ENCODE measurements at regions not wholly inside any gene's neighbourhood (a gene's known extent, or its start where the extent isn't known, plus 50 kb on each side); places are given as distances from the start of the nearest gene placed in this dataset.

DNA sequence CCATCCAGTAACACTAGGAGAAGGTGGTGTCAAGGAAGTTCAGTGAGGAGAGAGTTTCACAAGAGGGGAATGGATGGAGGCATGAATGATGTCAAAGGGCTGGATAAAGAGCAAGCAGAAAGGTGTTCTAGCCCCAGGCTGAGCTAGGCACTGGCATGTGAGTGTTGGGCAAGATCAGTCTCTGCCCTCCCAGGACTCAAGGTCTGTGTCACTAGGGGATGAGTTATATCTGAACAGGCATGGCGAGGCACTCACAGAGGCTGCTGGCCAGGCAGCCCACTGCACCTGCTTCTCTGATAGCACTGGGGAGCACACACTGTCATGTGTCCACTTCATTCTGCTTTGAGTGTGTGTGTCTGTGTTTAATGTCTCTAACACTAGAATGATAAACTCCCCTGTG lies 903.8 kb downstream of the BCL11B start:
- TF ChIP-seq EZH2 (IDR thresholded peaks at IDR 0.05; ENCODE audit: borderline replicate concordance, insufficient read depth, low read length, poor library complexity, severe bottlenecking) = no peak
- TF ChIP-seq RAD21 (conservative IDR thresholded peaks at IDR 0.05) = no peak
- TF ChIP-seq TAF1 (IDR thresholded peaks at IDR 0.05; ENCODE audit: low read depth) = no peak
- no peak for TF ChIP-seq POLR2AphosphoS5 (IDR thresholded peaks at IDR 0.05)
- TF ChIP-seq SMC3 (conservative IDR thresholded peaks at IDR 0.05; ENCODE audit: poor library complexity) = no peak
- TF ChIP-seq, protein P1, sequence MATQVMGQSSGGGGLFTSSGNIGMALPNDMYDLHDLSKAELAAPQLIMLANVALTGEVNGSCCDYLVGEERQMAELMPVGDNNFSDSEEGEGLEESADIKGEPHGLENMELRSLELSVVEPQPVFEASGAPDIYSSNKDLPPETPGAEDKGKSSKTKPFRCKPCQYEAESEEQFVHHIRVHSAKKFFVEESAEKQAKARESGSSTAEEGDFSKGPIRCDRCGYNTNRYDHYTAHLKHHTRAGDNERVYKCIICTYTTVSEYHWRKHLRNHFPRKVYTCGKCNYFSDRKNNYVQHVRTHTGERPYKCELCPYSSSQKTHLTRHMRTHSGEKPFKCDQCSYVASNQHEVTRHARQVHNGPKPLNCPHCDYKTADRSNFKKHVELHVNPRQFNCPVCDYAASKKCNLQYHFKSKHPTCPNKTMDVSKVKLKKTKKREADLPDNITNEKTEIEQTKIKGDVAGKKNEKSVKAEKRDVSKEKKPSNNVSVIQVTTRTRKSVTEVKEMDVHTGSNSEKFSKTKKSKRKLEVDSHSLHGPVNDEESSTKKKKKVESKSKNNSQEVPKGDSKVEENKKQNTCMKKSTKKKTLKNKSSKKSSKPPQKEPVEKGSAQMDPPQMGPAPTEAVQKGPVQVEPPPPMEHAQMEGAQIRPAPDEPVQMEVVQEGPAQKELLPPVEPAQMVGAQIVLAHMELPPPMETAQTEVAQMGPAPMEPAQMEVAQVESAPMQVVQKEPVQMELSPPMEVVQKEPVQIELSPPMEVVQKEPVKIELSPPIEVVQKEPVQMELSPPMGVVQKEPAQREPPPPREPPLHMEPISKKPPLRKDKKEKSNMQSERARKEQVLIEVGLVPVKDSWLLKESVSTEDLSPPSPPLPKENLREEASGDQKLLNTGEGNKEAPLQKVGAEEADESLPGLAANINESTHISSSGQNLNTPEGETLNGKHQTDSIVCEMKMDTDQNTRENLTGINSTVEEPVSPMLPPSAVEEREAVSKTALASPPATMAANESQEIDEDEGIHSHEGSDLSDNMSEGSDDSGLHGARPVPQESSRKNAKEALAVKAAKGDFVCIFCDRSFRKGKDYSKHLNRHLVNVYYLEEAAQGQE (IDR thresholded peaks at IDR 0.05; ENCODE audit: borderline replicate concordance) = no peak
- TF ChIP-seq MXI1 (conservative IDR thresholded peaks at IDR 0.05; ENCODE audit: poor library complexity, severe bottlenecking) = no peak
- TF ChIP-seq, protein P2, sequence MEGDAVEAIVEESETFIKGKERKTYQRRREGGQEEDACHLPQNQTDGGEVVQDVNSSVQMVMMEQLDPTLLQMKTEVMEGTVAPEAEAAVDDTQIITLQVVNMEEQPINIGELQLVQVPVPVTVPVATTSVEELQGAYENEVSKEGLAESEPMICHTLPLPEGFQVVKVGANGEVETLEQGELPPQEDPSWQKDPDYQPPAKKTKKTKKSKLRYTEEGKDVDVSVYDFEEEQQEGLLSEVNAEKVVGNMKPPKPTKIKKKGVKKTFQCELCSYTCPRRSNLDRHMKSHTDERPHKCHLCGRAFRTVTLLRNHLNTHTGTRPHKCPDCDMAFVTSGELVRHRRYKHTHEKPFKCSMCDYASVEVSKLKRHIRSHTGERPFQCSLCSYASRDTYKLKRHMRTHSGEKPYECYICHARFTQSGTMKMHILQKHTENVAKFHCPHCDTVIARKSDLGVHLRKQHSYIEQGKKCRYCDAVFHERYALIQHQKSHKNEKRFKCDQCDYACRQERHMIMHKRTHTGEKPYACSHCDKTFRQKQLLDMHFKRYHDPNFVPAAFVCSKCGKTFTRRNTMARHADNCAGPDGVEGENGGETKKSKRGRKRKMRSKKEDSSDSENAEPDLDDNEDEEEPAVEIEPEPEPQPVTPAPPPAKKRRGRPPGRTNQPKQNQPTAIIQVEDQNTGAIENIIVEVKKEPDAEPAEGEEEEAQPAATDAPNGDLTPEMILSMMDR (IDR thresholded peaks at IDR 0.05; ENCODE audit: poor library complexity, severe bottlenecking) = no peak
- no peak overlapping the region for H2AFZ ChIP-seq (ENCODE audit: low read depth, low read length)
- no peak overlapping the region for H3K4me2 ChIP-seq (ENCODE audit: low read length)
- H3K4me3 ChIP-seq (ENCODE audit: low read length) = no peak overlapping the region
- H4K20me1 ChIP-seq (ENCODE audit: insufficient read depth) = no peaks in the 10 kb centered on the region
- H3F3A ChIP-seq (ENCODE audit: insufficient read depth, low read length, poor library complexity, severe bottlenecking) = no peaks in the 10 kb centered on the region
- no peaks in the 10 kb centered on the region for H3K36me3 ChIP-seq (ENCODE audit: insufficient read depth, low read length)
- no peaks in the 10 kb centered on the region for H3K79me2 ChIP-seq (replicated peaks; ENCODE audit: insufficient read depth, low read length)
- H3K9ac ChIP-seq (ENCODE audit: low read length) = no peak overlapping the region
- H3K9me2 ChIP-seq (ENCODE audit: insufficient read depth, low read length) = no peaks in the 10 kb centered on the region
- H3K27ac ChIP-seq (ENCODE audit: low read length) = no peak overlapping the region
- no peaks in the 10 kb centered on the region for H3K27me3 ChIP-seq (ENCODE audit: insufficient read depth, low read depth, low read length)
- H3K9me3 ChIP-seq (ENCODE audit: low read length) = no peaks in the 10 kb centered on the region

DNA sequence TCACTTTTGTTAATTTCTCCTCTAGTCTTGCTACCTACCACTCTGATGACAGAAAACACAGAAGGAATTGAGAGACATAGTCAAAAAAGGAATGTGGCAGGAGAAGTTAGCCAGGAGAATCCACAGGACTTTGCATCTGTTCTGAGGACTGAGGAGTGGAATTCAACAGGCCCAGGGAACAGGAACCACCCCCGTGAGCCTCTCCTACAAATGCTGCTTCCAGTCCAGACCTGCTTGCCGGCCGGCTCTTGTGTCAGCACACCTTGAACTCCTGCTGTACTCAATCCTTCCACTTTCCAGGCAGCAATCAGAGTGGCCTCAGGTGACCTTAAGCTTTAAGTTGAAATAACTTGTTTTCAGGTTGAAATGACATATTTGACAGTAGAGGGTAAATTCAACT lies 903.1 kb downstream of the BCL11B start:
- Histone ChIP-seq H3K36me3 (ENCODE audit: insufficient read depth, low read length) (no peaks in the 10 kb centered on the region), H3K79me2 (replicated peaks; ENCODE audit: insufficient read depth, low read length) (no peaks in the 10 kb centered on the region), H4K20me1 (ENCODE audit: insufficient read depth) (no peaks in the 10 kb centered on the region), H3K9me2 (ENCODE audit: insufficient read depth, low read length) (no peaks in the 10 kb centered on the region), H3F3A (ENCODE audit: insufficient read depth, low read length, poor library complexity, severe bottlenecking) (no peaks in the 10 kb centered on the region), H3K27ac (ENCODE audit: low read length) (no peak overlapping the region), H3K9ac (ENCODE audit: low read length) (no peak overlapping the region), H3K4me2 (ENCODE audit: low read length) (no peak overlapping the region), H3K4me3 (ENCODE audit: low read length) (no peak overlapping the region), H3K9me3 (ENCODE audit: low read length) (no peaks in the 10 kb centered on the region), H3K27me3 (ENCODE audit: insufficient read depth, low read depth, low read length) (no peaks in the 10 kb centered on the region), H2AFZ (ENCODE audit: low read depth, low read length) (no peak overlapping the region)
- no peak for TF ChIP-seq SMC3 (conservative IDR thresholded peaks at IDR 0.05; ENCODE audit: poor library complexity)
- no peak for TF ChIP-seq RAD21 (conservative IDR thresholded peaks at IDR 0.05)
- TF ChIP-seq EP300 (conservative IDR thresholded peaks at IDR 0.05; ENCODE audit: poor library complexity, severe bottlenecking) = no peak
- no peak for TF ChIP-seq POLR2AphosphoS5 (IDR thresholded peaks at IDR 0.05)
- no peak for TF ChIP-seq MXI1 (conservative IDR thresholded peaks at IDR 0.05; ENCODE audit: poor library complexity, severe bottlenecking)
- TF ChIP-seq, protein P1 (IDR thresholded peaks at IDR 0.05; ENCODE audit: borderline replicate concordance) = no peak
- TF ChIP-seq, protein P2 (IDR thresholded peaks at IDR 0.05; ENCODE audit: poor library complexity, severe bottlenecking) = no peak
- TF ChIP-seq EZH2 (IDR thresholded peaks at IDR 0.05; ENCODE audit: borderline replicate concordance, insufficient read depth, low read length, poor library complexity, severe bottlenecking) = no peak
- TF ChIP-seq TAF1 (IDR thresholded peaks at IDR 0.05; ENCODE audit: low read depth) = no peak

Measured in neural cell (in vitro differentiated cells).